Endothelial cell of umbilical vein (primary cell): ENCODE measurements at regions not wholly inside any gene's neighbourhood (a gene's known extent, or its start where the extent isn't known, plus 50 kb on each side); places are given as distances from the start of the nearest gene placed in this dataset.

Experiments used
- BruUV-seq: library from RNA; stranded (reverse); fragments of 400-500 nt; replicated peaks from 2 replicates; lab custom pipeline; 2021; lab: Mats Ljungman, UMichigan
- CTCF ChIA-PET: fragments of 300-600, 350-600 bp; sonication (Branson Sonifier 250); formaldehyde crosslinking; loops from one replicate; lab custom pipeline; 2021; ENCODE audit warnings: antibody characterized with exemption, inconsistent platforms; lab: Charles Lee
- POLR2A ChIA-PET: fragments of 300-600, 350-600 bp; sonication (Branson Sonifier 250); formaldehyde crosslinking; loops from one replicate; lab custom pipeline; 2021; ENCODE audit warnings: antibody characterized with exemption, inconsistent platforms; lab: Charles Lee
- DNase-seq: peaks from one replicate; pipeline ENCODE4 v3.0.0-alpha.2; 2011; ENCODE audit warnings: low read depth, low spot score
- FAIRE-seq: peaks from 2 replicates; lab custom pipeline; 2011; peaks lifted over from hg19 to GRCh38; lab: Jason Lieb, UNC
- H2AFZ ChIP-seq: 2 replicates; pipeline ENCODE4 v1.6.0; 2012; ENCODE audit warnings: low read depth, low read length, control low read depth, inconsistent platforms
- H3K27ac ChIP-seq: 2 replicates; pipeline ENCODE4 v1.5.1; 2011; ENCODE audit warnings: low read depth, mild to moderate bottlenecking, control low read depth, low read length, moderate library complexity; ENCODE audit not compliant: insufficient read depth
- H3K27me3 ChIP-seq, 2 experiments: 2 replicates each; pipeline versions ENCODE4 v1.6.0 to v1.6.1; 2011; ENCODE audit warnings: low read length in 2 of 2, mixed read lengths in 1 of 2; ENCODE audit not compliant: control insufficient read depth in 2 of 2, insufficient read depth in 2 of 2
- H3K36me3 ChIP-seq, 2 experiments: 2 replicates in 1 of 2; 3 replicates in 1 of 2; pipeline ENCODE4 v1.5.1; 2011; ENCODE audit warnings: low read length in 2 of 2, mild to moderate bottlenecking in 1 of 2, moderate library complexity in 1 of 2; ENCODE audit not compliant: control insufficient read depth in 2 of 2, insufficient read depth in 2 of 2; ENCODE audit errors: extremely low read depth in 1 of 2
- H3K4me1 ChIP-seq: 3 replicates; pipeline ENCODE4 v1.5.1; 2011; ENCODE audit warnings: mild to moderate bottlenecking, low read length; ENCODE audit not compliant: control insufficient read depth, insufficient read depth; ENCODE audit errors: extremely low read depth
- H3K4me2 ChIP-seq: 2 replicates; pipeline ENCODE4 v1.6.1; 2011; ENCODE audit warnings: low read length, control low read depth, mixed read lengths; ENCODE audit not compliant: insufficient read depth
- H3K4me3 ChIP-seq, 3 experiments: fragments of 200-600 bp in 1 of 3; sonication (generic), shearing (Covaris generic) in 1 of 3; replicated peaks in 1 of 3; 2 replicates each; pipeline ENCODE4 v1.5.1; 2011 to 2016; ENCODE audit warnings: control low read depth in 3 of 3, low read length in 3 of 3, mild to moderate bottlenecking in 2 of 3, inconsistent platforms in 1 of 3, low read depth in 1 of 3, moderate library complexity in 1 of 3; ENCODE audit not compliant: insufficient read depth in 1 of 3
- H3K79me2 ChIP-seq: 2 replicates; pipeline ENCODE4 v1.6.0; 2012; ENCODE audit warnings: low read length, inconsistent platforms; ENCODE audit not compliant: control insufficient read depth, insufficient read depth
- H3K9ac ChIP-seq: replicated peaks from 2 replicates; pipeline ENCODE3; 2011; ENCODE audit warnings: low read length, control low read depth; ENCODE audit not compliant: insufficient read depth; ENCODE audit errors: extremely low read depth
- H3K9me1 ChIP-seq: replicated peaks from 3 replicates; pipeline ENCODE4 v1.6.0; 2011; ENCODE audit warnings: mild to moderate bottlenecking, low read length; ENCODE audit not compliant: control insufficient read depth, insufficient read depth; ENCODE audit errors: extremely low read depth
- H3K9me3 ChIP-seq: replicated peaks from 2 replicates; pipeline ENCODE4 v1.5.1; 2012; ENCODE audit warnings: low read length, inconsistent platforms; ENCODE audit not compliant: control insufficient read depth, insufficient read depth
- H4K20me1 ChIP-seq: replicated peaks from 2 replicates; pipeline ENCODE3; 2011; ENCODE audit warnings: mild to moderate bottlenecking, low read length; ENCODE audit not compliant: control insufficient read depth, insufficient read depth; ENCODE audit errors: extremely low read depth
- EZH2 ChIP-seq: IDR thresholded peaks from 2 replicates; pipeline ENCODE4 v1.6.1; 2012; ENCODE audit warnings: borderline replicate concordance, low read depth, mild to moderate bottlenecking, moderate library complexity, low read length, inconsistent platforms; ENCODE audit not compliant: severe bottlenecking
- FOS ChIP-seq: IDR thresholded peaks from 2 replicates; pipeline ENCODE4 v1.6.1; 2011; ENCODE audit warnings: mild to moderate bottlenecking, low read length, moderate library complexity, borderline replicate concordance; ENCODE audit not compliant: insufficient read depth
- GATA2 ChIP-seq: IDR thresholded peaks from 2 replicates; pipeline ENCODE4 v1.7.0; 2011; ENCODE audit warnings: low read depth, mild to moderate bottlenecking, moderate library complexity, mixed read lengths, low read length; ENCODE audit not compliant: insufficient read length, insufficient read depth
- JUN ChIP-seq: IDR thresholded peaks from 2 replicates; pipeline ENCODE4 v1.6.1; 2011; ENCODE audit warnings: borderline replicate concordance, low read depth; ENCODE audit not compliant: insufficient read length, insufficient read depth
- MYC ChIP-seq: IDR thresholded peaks from one replicate; pipeline ENCODE4 v1.6.1; 2011; ENCODE audit warnings: mild to moderate bottlenecking, low read depth, low read length
- POLR2A ChIP-seq: IDR thresholded peaks from 2 replicates; pipeline ENCODE4 v1.6.1; 2012; ENCODE audit warnings: low read depth, mild to moderate bottlenecking, control low read depth, low read length
- POLR2AphosphoS5 ChIP-seq: IDR thresholded peaks from 2 replicates; pipeline ENCODE4 v1.6.1; 2012; ENCODE audit warnings: low read depth, mild to moderate bottlenecking, control low read depth, low read length, moderate library complexity; ENCODE audit not compliant: insufficient read depth
- dilution Hi-C: fragments of 300-500 bp; cut with MboI; formaldehyde crosslinking; loops from one replicate; pipeline ENCODE4 v1.15.0; 2019; ENCODE audit warnings: low sequenced_read_pairs; ENCODE audit not compliant: extremely low pct_ligation_motif_present
- intact Hi-C: fragments of 100-400 bp; cut with micrococcal nuclease; formaldehyde crosslinking; loops from one replicate; pipeline ENCODE4 v1.10.0; 2022
- TF ChIP-seq, protein P1 (sequence below): IDR thresholded peaks from 2 replicates; pipeline ENCODE4 v1.6.1; 2011; ENCODE audit not compliant: insufficient read depth, insufficient read length
- TF ChIP-seq, protein P2 (sequence below), 2 donors: IDR thresholded peaks; 1 replicate in 1 of 2; 2 replicates in 1 of 2; pipeline ENCODE4 v1.5.1; 2011; ENCODE audit warnings: low read length in 2 of 2, mild to moderate bottlenecking in 2 of 2, moderate library complexity in 2 of 2, control low read depth in 1 of 2, inconsistent platforms in 1 of 2, low read depth in 1 of 2; ENCODE audit not compliant: insufficient read depth in 1 of 2; ENCODE audit errors: extremely low read depth in 1 of 2

DNA sequence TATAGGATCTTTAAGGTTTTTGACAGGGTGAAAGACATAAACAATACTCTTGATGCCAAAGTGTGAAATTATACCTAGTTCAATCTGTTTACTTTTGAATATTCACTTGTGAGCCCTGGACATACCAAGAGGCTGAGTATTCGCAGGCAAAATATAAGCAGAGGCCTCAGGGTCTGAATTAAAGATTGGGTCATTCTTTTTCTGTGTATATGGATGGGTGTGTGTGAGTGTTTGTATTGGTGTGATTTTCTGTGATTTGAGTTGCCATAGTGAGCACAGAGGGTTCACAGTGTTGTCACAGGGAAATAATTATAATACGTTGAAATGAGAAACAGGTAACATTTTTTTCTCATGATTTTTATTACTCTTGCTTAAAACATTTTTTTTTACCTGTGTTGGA is 770.7 kb upstream of the ALCAM start:
- H3K9ac ChIP-seq = no peak overlapping the region
- no peaks in the 10 kb centered on the region for H3K27me3 ChIP-seq
- TF ChIP-seq FOS (no peak), POLR2A (no peak), EZH2 (no peak), POLR2AphosphoS5 (no peak), JUN (no peak), GATA2 (no peak), MYC (no peak)
- TF ChIP-seq, protein P1, sequence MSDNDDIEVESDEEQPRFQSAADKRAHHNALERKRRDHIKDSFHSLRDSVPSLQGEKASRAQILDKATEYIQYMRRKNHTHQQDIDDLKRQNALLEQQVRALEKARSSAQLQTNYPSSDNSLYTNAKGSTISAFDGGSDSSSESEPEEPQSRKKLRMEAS = no peak
- TF ChIP-seq, protein P2, sequence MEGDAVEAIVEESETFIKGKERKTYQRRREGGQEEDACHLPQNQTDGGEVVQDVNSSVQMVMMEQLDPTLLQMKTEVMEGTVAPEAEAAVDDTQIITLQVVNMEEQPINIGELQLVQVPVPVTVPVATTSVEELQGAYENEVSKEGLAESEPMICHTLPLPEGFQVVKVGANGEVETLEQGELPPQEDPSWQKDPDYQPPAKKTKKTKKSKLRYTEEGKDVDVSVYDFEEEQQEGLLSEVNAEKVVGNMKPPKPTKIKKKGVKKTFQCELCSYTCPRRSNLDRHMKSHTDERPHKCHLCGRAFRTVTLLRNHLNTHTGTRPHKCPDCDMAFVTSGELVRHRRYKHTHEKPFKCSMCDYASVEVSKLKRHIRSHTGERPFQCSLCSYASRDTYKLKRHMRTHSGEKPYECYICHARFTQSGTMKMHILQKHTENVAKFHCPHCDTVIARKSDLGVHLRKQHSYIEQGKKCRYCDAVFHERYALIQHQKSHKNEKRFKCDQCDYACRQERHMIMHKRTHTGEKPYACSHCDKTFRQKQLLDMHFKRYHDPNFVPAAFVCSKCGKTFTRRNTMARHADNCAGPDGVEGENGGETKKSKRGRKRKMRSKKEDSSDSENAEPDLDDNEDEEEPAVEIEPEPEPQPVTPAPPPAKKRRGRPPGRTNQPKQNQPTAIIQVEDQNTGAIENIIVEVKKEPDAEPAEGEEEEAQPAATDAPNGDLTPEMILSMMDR (IDR thresholded peaks at IDR 0.05; ENCODE audit: extremely low read depth in 1 of 2, insufficient read depth in 1 of 2, low read depth in 1 of 2, low read length in 2 of 2) = no peak
- no peak for DNase-seq
- no peak overlapping the region for H3K4me3 ChIP-seq
- CTCF ChIA-PET = interaction anchor here (0.6 to 4.4 kb wide), 26 partner anchors 8 to 1923 kb away, joined by 3 to 78 read pairs (median 4); partner anchors contain the start of gene ALCAM
- no peak overlapping the region for H2AFZ ChIP-seq
- intact Hi-C loops = loop anchor here (1.0 to 2.0 kb wide), 2 partner anchors 770 to 923 kb away; partner anchors contain the start of gene ALCAM
- no peaks in the 10 kb centered on the region for H3K9me1 ChIP-seq
- H3K36me3 ChIP-seq = no peaks in the 10 kb centered on the region
- no peaks in the 10 kb centered on the region for H4K20me1 ChIP-seq
- H3K4me2 ChIP-seq = no peak overlapping the region
- no peaks in the 10 kb centered on the region for H3K79me2 ChIP-seq
- H3K27ac ChIP-seq = no peak overlapping the region
- no TSS peak for BruUV-seq
- POLR2A ChIA-PET = no interaction called here
- no peaks in the 10 kb centered on the region for H3K9me3 ChIP-seq
- dilution Hi-C loops = no loop called here
- no peak for FAIRE-seq
- no peaks in the 10 kb centered on the region for H3K4me1 ChIP-seq
